Mucosa of stomach (tissue), 1 donor: ENCODE measurements at regions not wholly inside any gene's neighbourhood (a gene's known extent, or its start where the extent isn't known, plus 50 kb on each side); places are given as distances from the start of the nearest gene placed in this dataset.

Experiments used
- H3K27me3 ChIP-seq: one replicate; pipeline ENCODE4 v1.7.0; 2013; ENCODE audit warnings: mild to moderate bottlenecking, low read length; ENCODE audit not compliant: control insufficient read depth, insufficient read depth
- H3K36me3 ChIP-seq: one replicate; pipeline ENCODE4 v1.7.0; 2013; ENCODE audit warnings: low read length; ENCODE audit not compliant: control insufficient read depth, insufficient read depth
- H3K4me1 ChIP-seq: one replicate; pipeline ENCODE4 v1.7.0; 2013; ENCODE audit warnings: mild to moderate bottlenecking, low read length; ENCODE audit not compliant: control insufficient read depth, insufficient read depth
- H3K4me3 ChIP-seq: one replicate; pipeline ENCODE4 v1.7.0; 2013; ENCODE audit warnings: low read length
- H3K9ac ChIP-seq: one replicate; pipeline ENCODE4 v1.7.0; 2013; ENCODE audit warnings: mild to moderate bottlenecking, low read length, moderate library complexity
- H3K9me3 ChIP-seq: one replicate; pipeline ENCODE4 v1.7.0; 2013; ENCODE audit warnings: mild to moderate bottlenecking, low read length, moderate library complexity; ENCODE audit not compliant: control insufficient read depth
- donor health status: Pancreatic carcinoma.

DNA sequence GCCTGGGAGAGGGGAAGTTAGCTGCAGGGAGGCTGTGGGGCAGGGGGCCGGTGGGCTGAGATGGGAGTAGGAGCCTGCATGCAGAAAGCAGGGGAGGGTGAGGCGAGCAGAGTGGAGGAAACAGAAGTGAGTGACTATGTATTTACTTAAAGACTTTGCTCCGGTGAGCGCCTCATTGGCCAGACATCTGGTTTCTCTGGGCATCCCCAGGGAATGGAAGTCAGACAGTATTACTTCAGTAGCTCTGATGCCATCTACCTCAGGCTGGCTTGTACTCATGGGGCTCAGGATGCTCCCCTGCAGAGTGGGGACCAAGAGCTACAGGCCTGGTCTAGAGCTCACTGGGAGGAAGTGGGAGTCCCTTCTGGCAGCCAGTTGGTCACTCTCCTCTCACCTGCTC is 78.2 kb upstream of the ARAP3 start:
- Histone ChIP-seq H3K27me3 (peaks cover 33% of the 10 kb centered on the region), H3K4me1 (no peaks in the 10 kb centered on the region), H3K9ac (no peak overlapping the region), H3K36me3 (no peaks in the 10 kb centered on the region), H3K9me3 (no peaks in the 10 kb centered on the region), H3K4me3 (no peak overlapping the region)

GRCh38 chr5:141758310-141758998 is 76.4 kb upstream of the ARAP3 start:
- peaks cover 50% of the 10 kb centered on the region for H3K27me3 ChIP-seq
- H3K4me1 ChIP-seq, result no peaks in the 10 kb centered on the region
- no peak overlapping the region for H3K9ac ChIP-seq
- no peaks in the 10 kb centered on the region for H3K36me3 ChIP-seq
- no peaks in the 10 kb centered on the region for H3K9me3 ChIP-seq
- no peak overlapping the region for H3K4me3 ChIP-seq

DNA sequence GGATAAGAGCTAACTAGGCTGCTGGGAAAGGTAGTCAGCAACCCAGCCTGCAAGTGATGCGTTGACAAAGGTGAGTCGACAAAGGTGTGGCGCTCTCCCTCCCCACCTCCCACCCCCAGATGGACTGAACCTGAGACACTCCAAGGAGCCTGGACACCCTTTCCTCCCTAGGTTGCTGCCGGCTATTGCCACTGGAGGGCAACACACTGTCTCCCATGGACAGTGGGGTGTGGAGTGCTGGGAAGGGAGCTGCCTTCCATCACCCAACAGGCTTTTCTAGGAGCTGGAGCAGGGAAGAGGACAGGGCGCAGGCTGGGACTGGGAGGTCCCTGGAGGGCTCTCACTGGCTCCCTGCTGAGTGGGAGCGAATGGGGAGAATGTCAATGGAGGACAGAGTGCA is 75.4 kb upstream of the ARAP3 start:
- H3K36me3 ChIP-seq, result no peaks in the 10 kb centered on the region
- H3K9me3 ChIP-seq, result no peaks in the 10 kb centered on the region
- no peaks in the 10 kb centered on the region for H3K4me1 ChIP-seq
- H3K9ac ChIP-seq, result no peak overlapping the region
- no peak overlapping the region for H3K4me3 ChIP-seq
- peaks cover 57% of the 10 kb centered on the region for H3K27me3 ChIP-seq

- H3K27me3 ChIP-seq, result peaks cover 49% of the 10 kb centered on the region
- H3K4me3 ChIP-seq, result no peak overlapping the region
- H3K9me3 ChIP-seq, result no peaks in the 10 kb centered on the region
- H3K4me1 ChIP-seq, result no peaks in the 10 kb centered on the region
- H3K9ac ChIP-seq, result no peak overlapping the region
- no peaks in the 10 kb centered on the region for H3K36me3 ChIP-seq
Observed at GRCh38 chr5:141756196-141756595, 74.2 kb upstream of the ARAP3 start.

DNA sequence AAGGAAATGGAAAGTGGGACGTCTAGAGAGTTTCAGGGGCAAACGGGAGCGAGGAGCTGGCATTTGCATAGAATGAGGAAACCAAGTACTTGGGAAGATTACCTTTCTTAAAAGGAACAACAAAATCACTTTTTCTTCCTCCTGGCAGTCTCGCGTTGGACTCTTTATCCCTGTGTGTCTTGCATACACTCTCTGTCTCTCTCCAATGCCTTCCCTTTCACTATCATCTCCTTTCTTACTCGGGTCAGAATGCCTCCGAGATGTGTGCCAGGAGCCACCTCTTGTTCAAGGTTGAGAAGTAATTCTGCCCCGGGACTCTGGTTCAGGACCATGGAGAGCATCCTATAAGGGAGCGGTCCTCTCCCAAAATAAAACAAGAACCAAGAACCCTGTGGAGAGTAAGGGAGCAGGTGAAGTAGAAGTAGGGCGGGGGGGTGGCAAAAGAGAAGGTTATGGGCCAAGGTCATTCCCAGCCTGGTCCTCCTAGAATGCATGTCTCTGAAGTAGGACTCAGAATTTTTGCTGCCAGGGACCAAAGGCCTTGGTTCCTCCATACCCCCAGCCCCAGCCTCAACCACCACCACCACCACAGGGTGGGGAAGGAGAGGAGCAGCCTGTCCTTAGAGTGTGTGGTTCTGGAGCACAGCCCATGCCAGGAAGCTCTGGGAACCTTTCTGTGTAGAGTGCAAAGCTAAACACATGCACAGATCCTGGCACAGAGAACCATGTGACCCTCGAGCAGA is 72.1 kb upstream of the ARAP3 start:
- Histone ChIP-seq H3K9me3 (no peaks in the 10 kb centered on the region), H3K9ac (no peak overlapping the region), H3K36me3 (no peaks in the 10 kb centered on the region), H3K4me1 (no peaks in the 10 kb centered on the region), H3K27me3 (peaks cover 50% of the 10 kb centered on the region), H3K4me3 (no peak overlapping the region)

- H3K9ac ChIP-seq, result no peak overlapping the region
- H3K9me3 ChIP-seq, result no peaks in the 10 kb centered on the region
- H3K27me3 ChIP-seq, result peaks cover 46% of the 10 kb centered on the region
- H3K4me3 ChIP-seq, result no peak overlapping the region
- no peaks in the 10 kb centered on the region for H3K36me3 ChIP-seq
- no peaks in the 10 kb centered on the region for H3K4me1 ChIP-seq
Observed at GRCh38 chr5:141753143-141753970, 71.3 kb upstream of the ARAP3 start.

DNA sequence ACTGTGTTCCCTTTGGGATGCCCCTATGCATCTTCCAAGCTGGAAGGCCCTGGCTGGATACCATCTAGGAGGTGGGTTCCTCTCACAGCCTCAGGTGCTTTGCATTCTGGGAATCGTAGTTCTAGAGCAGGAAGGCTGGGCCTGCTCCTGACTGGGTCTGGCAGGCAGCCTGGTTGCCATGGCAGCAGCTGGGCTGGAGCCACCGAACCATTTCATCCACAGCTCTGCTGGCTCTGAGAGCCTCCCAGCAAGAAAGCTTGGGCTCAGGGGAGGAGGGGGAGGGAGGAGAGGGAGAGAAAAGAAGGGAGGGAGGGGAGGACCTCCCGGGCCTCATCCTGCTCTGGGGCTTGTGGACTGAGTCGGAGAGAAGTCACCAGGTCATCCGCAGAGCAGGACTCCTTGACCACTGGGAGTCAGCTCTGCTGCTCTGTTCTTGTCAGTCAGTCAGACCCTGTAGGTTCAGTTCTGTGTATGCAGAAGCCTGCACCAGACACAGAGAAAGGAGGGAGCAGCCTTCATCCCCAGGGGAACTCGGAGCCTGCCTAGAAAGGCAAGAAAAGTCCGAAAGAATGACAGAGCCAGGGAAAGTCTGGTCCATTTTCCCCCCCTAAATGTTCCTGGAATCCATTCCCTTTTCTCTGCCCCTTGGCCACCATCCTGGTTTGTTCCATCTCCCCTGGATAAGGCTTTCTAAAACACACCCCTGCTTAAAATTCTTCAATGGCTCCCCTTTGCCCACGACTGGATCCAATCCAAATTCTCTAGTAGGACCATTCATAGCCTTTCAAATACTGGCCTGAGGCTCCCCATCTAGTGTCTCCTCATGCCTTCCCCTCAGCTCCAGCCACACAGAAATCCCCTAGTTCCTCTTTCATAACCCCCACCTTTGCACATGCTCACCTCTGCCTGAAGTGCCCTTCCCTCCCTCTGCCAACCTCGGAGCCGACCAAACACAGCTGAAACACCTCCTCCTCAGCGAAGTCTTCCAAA is 65.4 kb upstream of the ARAP3 start:
- peaks cover 3% of the 10 kb centered on the region for H3K4me1 ChIP-seq
- H3K9ac ChIP-seq, result no peak overlapping the region
- no peaks in the 10 kb centered on the region for H3K36me3 ChIP-seq
- H3K4me3 ChIP-seq, result no peak overlapping the region
- no peaks in the 10 kb centered on the region for H3K9me3 ChIP-seq
- H3K27me3 ChIP-seq, result peaks cover 14% of the 10 kb centered on the region

GRCh38 chr5:141746395-141746794 is 64.4 kb upstream of the ARAP3 start:
- Histone ChIP-seq H3K4me3 (no peak overlapping the region), H3K36me3 (no peaks in the 10 kb centered on the region), H3K4me1 (peaks cover 3% of the 10 kb centered on the region), H3K9me3 (no peaks in the 10 kb centered on the region), H3K27me3 (peaks cover 12% of the 10 kb centered on the region), H3K9ac (no peak overlapping the region)

DNA sequence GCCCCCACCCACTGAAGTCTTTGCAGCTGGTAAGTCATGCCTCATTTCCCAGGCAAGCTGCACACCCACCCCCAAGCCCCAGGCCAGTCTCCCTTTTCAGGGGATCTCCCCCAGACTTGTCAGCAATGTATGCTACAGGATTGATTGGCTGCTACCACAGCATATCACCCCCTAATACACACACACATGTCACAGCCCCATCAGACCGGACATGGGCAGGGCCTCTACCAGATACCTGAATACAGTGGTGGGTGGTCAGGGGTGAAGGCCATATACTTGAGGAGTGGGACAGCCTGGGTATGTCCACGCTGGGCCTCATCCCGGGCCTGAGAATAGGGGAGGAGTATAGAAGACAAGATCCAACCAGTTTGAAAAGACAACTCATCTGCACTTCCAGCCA is 63.4 kb upstream of the ARAP3 start:
- H3K9me3 ChIP-seq, result no peaks in the 10 kb centered on the region
- no peak overlapping the region for H3K9ac ChIP-seq
- no peaks in the 10 kb centered on the region for H3K36me3 ChIP-seq
- H3K4me1 ChIP-seq, result peaks cover 3% of the 10 kb centered on the region
- peaks cover 7% of the 10 kb centered on the region for H3K27me3 ChIP-seq
- H3K4me3 ChIP-seq, result no peak overlapping the region

- no peaks in the 10 kb centered on the region for H3K9me3 ChIP-seq
- H3K36me3 ChIP-seq, result no peaks in the 10 kb centered on the region
Observed at GRCh38 chr5:141743866-141744272, 61.8 kb upstream of the ARAP3 start.

More at GRCh38 chr5:141743866-141744272, 61.8 kb upstream of the ARAP3 start:
- Histone ChIP-seq H3K4me3 (no peak overlapping the region), H3K27me3 (peaks cover 7% of the 10 kb centered on the region), H3K9ac (no peak overlapping the region), H3K4me1 (peaks cover 3% of the 10 kb centered on the region)
